HepG2 (cell line): ENCODE measurements at regions not wholly inside any gene's neighbourhood (a gene's known extent, or its start where the extent isn't known, plus 50 kb on each side); places are given as distances from the start of the nearest gene placed in this dataset.

Source experiments
- ATAC-seq: fragments of 200-7000 bp; cut with Tn5 transposase; 3 replicates; pipeline ENCODE4 v1.9.1; 2020; ENCODE audit warnings: mild to moderate bottlenecking, moderate library complexity
- BruUV-seq: library from RNA; stranded (reverse); fragments of 400-500 nt; replicated peaks from 2 replicates; lab custom pipeline; 2021; lab: Mats Ljungman, UMichigan
- CTCF ChIA-PET: fragments of 300-600 bp; formaldehyde crosslinking; extraction: SDS; loops from one replicate; lab custom pipeline; 2021; ENCODE audit warnings: low total read pairs, inconsistent platforms, low intra/inter-chr PET ratio; lab: Yijun Ruan, JAX
- POLR2A ChIA-PET: fragments of 350-600 bp; sonication (Branson Sonifier 250); formaldehyde crosslinking; loops from one replicate; lab custom pipeline; 2020; ENCODE audit warnings: antibody characterized with exemption, inconsistent platforms; lab: Yijun Ruan, JAX
- DNase-seq: peaks from one replicate; pipeline ENCODE4 v3.0.0-alpha.2; 2015; ENCODE audit warnings: low spot score
- FAIRE-seq: peaks from 3 replicates; lab custom pipeline; 2011; peaks lifted over from hg19 to GRCh38; lab: Jason Lieb, UNC
- H2AFZ ChIP-seq: one replicate; pipeline ENCODE4 v1.6.1; 2011; ENCODE audit warnings: low read length, inconsistent platforms
- H3K27ac ChIP-seq: fragments of 300-600 bp; 3 replicates; pipeline ENCODE4 v1.8.0; 2011; ENCODE audit warnings: mixed run types, mild to moderate bottlenecking, mixed read lengths, low read length, inconsistent platforms; ENCODE audit not compliant: insufficient read depth; ENCODE audit errors: extremely low read length
- H3K27me3 ChIP-seq, 2 experiments: fragments of 200-600 bp in 1 of 2; 2 replicates in 1 of 2; 3 replicates in 1 of 2; pipeline versions ENCODE4 v1.6.0 to v1.8.0; 2011; ENCODE audit warnings: low read length in 2 of 2, mild to moderate bottlenecking in 2 of 2, moderate library complexity in 2 of 2, inconsistent platforms in 1 of 2; ENCODE audit not compliant: insufficient read depth in 2 of 2, control insufficient read depth in 1 of 2
- H3K36me3 ChIP-seq, 2 experiments: fragments of 200-600 bp in 1 of 2; replicated peaks in 1 of 2; 2 replicates in 1 of 2; 3 replicates in 1 of 2; pipeline versions ENCODE4 v1.5.1 to v1.8.0; 2011; ENCODE audit warnings: low read length in 2 of 2, inconsistent platforms in 1 of 2; ENCODE audit not compliant: insufficient read depth in 2 of 2, control insufficient read depth in 1 of 2
- H3K4me1 ChIP-seq: 2 replicates; pipeline ENCODE4 v1.5.1; 2012; ENCODE audit warnings: low read length, inconsistent platforms; ENCODE audit not compliant: insufficient read depth
- H3K4me2 ChIP-seq: 2 replicates; pipeline ENCODE4 v1.6.0; 2011; ENCODE audit warnings: low read depth, low read length, inconsistent platforms
- H3K4me3 ChIP-seq, 3 experiments: fragments of 200-600 bp in 1 of 3; sonication (generic), shearing (Covaris generic) in 1 of 3; replicated peaks in 1 of 3; 2 replicates each; pipeline ENCODE4 v1.5.1; 2011 to 2016; ENCODE audit warnings: low read length in 3 of 3, inconsistent platforms in 2 of 3, low read depth in 2 of 3, mild to moderate bottlenecking in 2 of 3, control low read depth in 1 of 3, mixed read lengths in 1 of 3; ENCODE audit not compliant: insufficient read depth in 1 of 3
- H3K79me2 ChIP-seq: one replicate; pipeline ENCODE4 v1.6.1; 2011; ENCODE audit warnings: low read length, inconsistent platforms; ENCODE audit not compliant: insufficient read depth
- H3K9ac ChIP-seq: 2 replicates; pipeline ENCODE4 v1.6.0; 2011; ENCODE audit warnings: mild to moderate bottlenecking, low read depth, low read length, inconsistent platforms; ENCODE audit not compliant: insufficient read depth
- H3K9me3 ChIP-seq: 2 replicates; pipeline ENCODE4 v1.5.1; 2012; ENCODE audit warnings: mild to moderate bottlenecking, low read length
- H4K20me1 ChIP-seq: 2 replicates; pipeline ENCODE4 v1.6.0; 2011; ENCODE audit warnings: inconsistent platforms, mild to moderate bottlenecking, low read length, moderate library complexity; ENCODE audit not compliant: insufficient read depth
- CBX1 ChIP-seq: IDR thresholded peaks from one replicate; pipeline ENCODE4 v1.6.1; 2016; ENCODE audit warnings: antibody characterized with exemption, low read depth
- CCAR2 ChIP-seq: fragments of 200-400 bp; formaldehyde crosslinking; optimal IDR thresholded peaks from 2 replicates; pipeline ENCODE3; 2018; ENCODE audit warnings: low read depth, mild to moderate bottlenecking, low read length, moderate library complexity
- MED13 ChIP-seq: sonication (generic); formaldehyde crosslinking; IDR thresholded peaks from 2 replicates; pipeline ENCODE4 v1.5.0; 2020; ENCODE audit warnings: missing genetic modification reagents
- PHF21A ChIP-seq: sonication (generic); formaldehyde crosslinking; IDR thresholded peaks from 2 replicates; pipeline ENCODE4 v1.5.0; 2020; ENCODE audit warnings: mild to moderate bottlenecking, missing genetic modification reagents
- PRMT3 ChIP-seq: sonication (generic); formaldehyde crosslinking; IDR thresholded peaks from 2 replicates; pipeline ENCODE4 v1.8.1; 2022; ENCODE audit warnings: low read depth, mild to moderate bottlenecking, moderate library complexity, missing genetic modification reagents, borderline replicate concordance
- TAF1 ChIP-seq: sonication (generic); formaldehyde crosslinking; IDR thresholded peaks from 2 replicates; pipeline ENCODE4 v1.4.0; 2020; ENCODE audit warnings: missing genetic modification reagents
- USF2 ChIP-seq, 2 experiments: sonication (generic) in 1 of 2; formaldehyde crosslinking in 1 of 2; IDR thresholded peaks; 2 replicates each; pipeline versions ENCODE4 v1.5.1 to v1.6.1; 2011 to 2020; ENCODE audit warnings: borderline replicate concordance in 1 of 2, low read depth in 1 of 2, low read length in 1 of 2, mild to moderate bottlenecking in 1 of 2, missing genetic modification reagents in 1 of 2, moderate library complexity in 1 of 2
- ZFP82 ChIP-seq: sonication (generic); formaldehyde crosslinking; IDR thresholded peaks from 2 replicates; pipeline ENCODE4 v1.5.1; 2020; ENCODE audit warnings: mild to moderate bottlenecking, missing genetic modification reagents, borderline replicate concordance
- ZNF850 ChIP-seq: sonication (generic); formaldehyde crosslinking; conservative IDR thresholded peaks from 2 replicates; pipeline ENCODE4 v1.9.0; 2021; ENCODE audit warnings: mild to moderate bottlenecking, missing genetic modification reagents
- ZUFSP ChIP-seq: sonication (generic); formaldehyde crosslinking; IDR thresholded peaks from 2 replicates; pipeline ENCODE4 v1.9.0; 2021; ENCODE audit warnings: missing genetic modification reagents, mild to moderate bottlenecking, borderline replicate concordance
- WGBS: methylation state at CpG from one replicate; pipeline ENCODE4 v1.1.6; 2017; ENCODE audit warnings: low lambda C conversion rate; 5-methylcytosine and 5-hydroxymethylcytosine counted together
- in situ Hi-C: cut with HindIII; loops from 2 replicates; pipeline ENCODE4 v1.10.0; 2017; ENCODE audit warnings: low pct_unique_long_range_greater_than_20kb; ENCODE audit not compliant: extremely low pct_ligation_motif_present
- intact Hi-C: fragments of 100-400 bp; cut with micrococcal nuclease; formaldehyde crosslinking; loops from one replicate; pipeline ENCODE4 v1.10.0; 2022; ENCODE audit not compliant: unreplicated experiment
- TF ChIP-seq, protein P1 (sequence below): sonication (generic); formaldehyde crosslinking; IDR thresholded peaks from 2 replicates; pipeline ENCODE4 v1.5.0; 2020; ENCODE audit warnings: missing genetic modification reagents
- TF ChIP-seq, protein P2 (sequence below): sonication (generic); formaldehyde crosslinking; IDR thresholded peaks from 2 replicates; pipeline ENCODE4 v1.4.0; 2020; ENCODE audit warnings: mild to moderate bottlenecking, missing genetic modification reagents

- peaks cover 37 to 85% of the 10 kb centered on the region in 2 experiments for H3K27me3 ChIP-seq
- intact Hi-C loops: no loop called here
- POLR2A ChIA-PET: no interaction called here
- no peaks in the 10 kb centered on the region for H3K4me1 ChIP-seq
- no peaks in the 10 kb centered on the region for H3K36me3 ChIP-seq
- ATAC-seq: no peak; the same call in 2 of the 3 replicates
- CTCF ChIA-PET: no interaction called here
- H2AFZ ChIP-seq: no peak overlapping the region
- in situ Hi-C loops: no loop called here
- no peaks in the 10 kb centered on the region for H3K79me2 ChIP-seq
- H3K9me3 ChIP-seq: no peaks in the 10 kb centered on the region
- no peak overlapping the region for H3K27ac ChIP-seq
- H3K4me3 ChIP-seq: no peak overlapping the region
- no peak for DNase-seq
- H3K4me2 ChIP-seq: no peak overlapping the region
- FAIRE-seq: no peak
- BruUV-seq: no TSS peak
- TF ChIP-seq, protein P1, sequence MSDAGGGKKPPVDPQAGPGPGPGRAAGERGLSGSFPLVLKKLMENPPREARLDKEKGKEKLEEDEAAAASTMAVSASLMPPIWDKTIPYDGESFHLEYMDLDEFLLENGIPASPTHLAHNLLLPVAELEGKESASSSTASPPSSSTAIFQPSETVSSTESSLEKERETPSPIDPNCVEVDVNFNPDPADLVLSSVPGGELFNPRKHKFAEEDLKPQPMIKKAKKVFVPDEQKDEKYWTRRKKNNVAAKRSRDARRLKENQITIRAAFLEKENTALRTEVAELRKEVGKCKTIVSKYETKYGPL: no peak
- H3K9ac ChIP-seq: no peak overlapping the region
- peaks cover 4% of the 10 kb centered on the region; the same call in 1 of the 2 replicates for H4K20me1 ChIP-seq
- 14% methylated on average over 14 of the region's 24 CpGs for WGBS
Measured at GRCh38 chr12:132398386-132398991, 69.1 kb upstream of the GALNT9 start.

- Histone ChIP-seq H3K27ac (no peak overlapping the region), H3K27me3 (peaks cover 36 to 85% of the 10 kb centered on the region in 2 experiments), H4K20me1 (peaks cover 4% of the 10 kb centered on the region; the same call in 1 of the 2 replicates), H3K4me1 (no peaks in the 10 kb centered on the region), H3K4me2 (no peak overlapping the region), H3K36me3 (no peaks in the 10 kb centered on the region), H3K9ac (no peak overlapping the region), H3K9me3 (no peaks in the 10 kb centered on the region), H3K4me3 (no peak overlapping the region), H3K79me2 (no peaks in the 10 kb centered on the region), H2AFZ (no peak overlapping the region)
- WGBS: 17% methylated on average over 14 of the region's 14 CpGs
- ChIA-PET CTCF (no interaction called here), POLR2A (no interaction called here)
- DNase-seq: no peak
- no peak for FAIRE-seq
- BruUV-seq: no TSS peak
- ATAC-seq: no peak
- intact Hi-C loops: no loop called here
- in situ Hi-C loops: no loop called here
- TF ChIP-seq PHF21A (CRISPR knock-in tag): no peak
- TF ChIP-seq MED13: no peak
- TF ChIP-seq CBX1: no peak
- TF ChIP-seq PRMT3 (CRISPR knock-in tag): no peak
- TF ChIP-seq ZNF850: no peak
- no peak for TF ChIP-seq ZFP82 (CRISPR knock-in tag)
- TF ChIP-seq, protein P2, sequence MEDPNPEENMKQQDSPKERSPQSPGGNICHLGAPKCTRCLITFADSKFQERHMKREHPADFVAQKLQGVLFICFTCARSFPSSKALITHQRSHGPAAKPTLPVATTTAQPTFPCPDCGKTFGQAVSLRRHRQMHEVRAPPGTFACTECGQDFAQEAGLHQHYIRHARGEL: no peak
- TF ChIP-seq ZUFSP (CRISPR knock-in tag): no peak
- TF ChIP-seq TAF1 (CRISPR knock-in tag): no peak
- no peak for TF ChIP-seq USF2 (IDR thresholded peaks at IDR 0.05; ENCODE audit: low read depth, low read length)
- TF ChIP-seq USF2 (CRISPR knock-in tag; IDR thresholded peaks at IDR 0.05; ENCODE audit: borderline replicate concordance): no peak
- TF ChIP-seq CCAR2: no peak
Measured at GRCh38 chr12:132397934-132398385, 68.6 kb upstream of the GALNT9 start.
